MM.1S (cell line): ENCODE measurements at regions not wholly inside any gene's neighbourhood (a gene's known extent, or its start where the extent isn't known, plus 50 kb on each side); places are given as distances from the start of the nearest gene placed in this dataset.

Experiments used
- DNase-seq: peaks from one replicate; pipeline ENCODE4 v3.0.0-alpha.2; 2015
- H2AFZ ChIP-seq: fragments of 300-600 bp; sonication (generic); 2 replicates; pipeline ENCODE4 v1.6.0; 2016; ENCODE audit warnings: antibody characterized with exemption, low read length
- H3F3A ChIP-seq: fragments of 300-600 bp; sonication (generic); 2 replicates; pipeline ENCODE4 v1.6.1; 2016; ENCODE audit warnings: mild to moderate bottlenecking, antibody characterized with exemption, low read length, moderate library complexity, mixed read lengths; ENCODE audit not compliant: insufficient read depth
- H3K27ac ChIP-seq: fragments of 300-600 bp; sonication (generic); 2 replicates; pipeline ENCODE4 v1.5.1; 2016; ENCODE audit warnings: mild to moderate bottlenecking, low read length
- H3K27me3 ChIP-seq: fragments of 300-600 bp; sonication (generic); replicated peaks from 2 replicates; pipeline ENCODE4 v1.6.0; 2016; ENCODE audit warnings: low read length; ENCODE audit not compliant: insufficient read depth
- H3K36me3 ChIP-seq: fragments of 300-600 bp; sonication (generic); replicated peaks from 2 replicates; pipeline ENCODE4 v1.6.1; 2016; ENCODE audit warnings: mild to moderate bottlenecking, low read length, mixed read lengths; ENCODE audit not compliant: insufficient read depth
- H3K4me1 ChIP-seq: fragments of 300-600 bp; sonication (generic); 2 replicates; pipeline ENCODE4 v1.6.1; 2016; ENCODE audit warnings: low read length, mixed read lengths
- H3K4me2 ChIP-seq: fragments of 300-600 bp; sonication (generic); 2 replicates; pipeline ENCODE4 v1.6.0; 2016; ENCODE audit warnings: low read depth, low read length
- H3K4me3 ChIP-seq: fragments of 300-600 bp; sonication (generic); 2 replicates; pipeline ENCODE4 v1.5.1; 2016; ENCODE audit warnings: low read length, mixed read lengths
- H3K79me2 ChIP-seq: fragments of 300-600 bp; sonication (generic); 2 replicates; pipeline ENCODE4 v1.6.1; 2016; ENCODE audit warnings: mixed run types, low read length, mixed read lengths
- H3K9ac ChIP-seq: fragments of 300-600 bp; sonication (generic); 2 replicates; pipeline ENCODE4 v1.6.1; 2016; ENCODE audit warnings: low read length, mixed read lengths
- H3K9me2 ChIP-seq: fragments of 300-600 bp; sonication (generic); replicated peaks from 2 replicates; pipeline ENCODE4 v1.6.1; 2016; ENCODE audit warnings: mild to moderate bottlenecking, low read length, mixed read lengths; ENCODE audit not compliant: insufficient read depth
- H3K9me3 ChIP-seq: fragments of 300-600 bp; sonication (generic); replicated peaks from 2 replicates; pipeline ENCODE4 v1.6.1; 2016; ENCODE audit warnings: mild to moderate bottlenecking, low read length, mixed read lengths; ENCODE audit not compliant: insufficient read depth
- H4K20me1 ChIP-seq: fragments of 300-600 bp; sonication (generic); 2 replicates; pipeline ENCODE4 v1.6.1; 2016; ENCODE audit warnings: mild to moderate bottlenecking, low read length, moderate library complexity, mixed read lengths; ENCODE audit not compliant: insufficient read depth
- EZH2 ChIP-seq: fragments of 300-600 bp; sonication (generic); optimal IDR thresholded peaks from 2 replicates; pipeline ENCODE3; 2017; ENCODE audit warnings: low read depth, mild to moderate bottlenecking, antibody characterized with exemption, low read length, mixed read lengths
- EZH2phosphoT487 ChIP-seq: fragments of 300-600 bp; sonication (generic); IDR thresholded peaks from 2 replicates; pipeline ENCODE4 v1.6.1; 2018; ENCODE audit warnings: antibody characterized with exemption, low read length
- TF ChIP-seq, protein P1 (sequence below): fragments of 300-600 bp; sonication (generic); IDR thresholded peaks from 2 replicates; pipeline ENCODE4 v1.5.1; 2016; ENCODE audit warnings: antibody characterized with exemption, low read length, mixed read lengths

DNA sequence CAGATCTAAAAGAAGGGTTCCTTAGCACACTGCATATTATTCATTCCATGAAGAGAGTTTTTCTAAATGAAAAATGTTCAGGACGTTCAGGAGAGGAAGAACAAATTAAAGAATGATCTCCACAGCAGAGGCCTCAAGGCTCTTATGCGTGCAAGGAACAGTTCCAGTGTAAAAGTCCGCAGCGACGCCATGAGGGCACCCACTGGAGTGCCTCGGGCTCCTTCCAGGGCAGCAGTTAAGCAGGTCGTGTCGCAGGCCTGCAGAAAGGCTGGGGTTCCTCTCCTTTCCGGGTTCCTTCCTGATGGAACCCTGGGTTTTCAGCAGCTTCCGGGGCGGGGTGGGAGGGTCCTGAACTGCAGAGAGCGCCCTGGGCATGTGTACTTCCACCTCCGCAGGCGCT lies 87.1 kb upstream of the SELENOP start:
- no peaks in the 10 kb centered on the region for H3K9me2 ChIP-seq
- no peaks in the 10 kb centered on the region for H3K27me3 ChIP-seq
- H3K9ac ChIP-seq, result no peak overlapping the region
- no peak overlapping the region for H3K4me3 ChIP-seq
- H3K27ac ChIP-seq, result no peak overlapping the region
- no peak overlapping the region for H3K4me2 ChIP-seq
- H3F3A ChIP-seq, result no peaks in the 10 kb centered on the region
- no peaks in the 10 kb centered on the region for H3K9me3 ChIP-seq
- H4K20me1 ChIP-seq, result no peaks in the 10 kb centered on the region
- no peaks in the 10 kb centered on the region for H3K4me1 ChIP-seq
- H3K79me2 ChIP-seq, result no peaks in the 10 kb centered on the region
- no peak overlapping the region for H2AFZ ChIP-seq
- TF ChIP-seq, protein P1, sequence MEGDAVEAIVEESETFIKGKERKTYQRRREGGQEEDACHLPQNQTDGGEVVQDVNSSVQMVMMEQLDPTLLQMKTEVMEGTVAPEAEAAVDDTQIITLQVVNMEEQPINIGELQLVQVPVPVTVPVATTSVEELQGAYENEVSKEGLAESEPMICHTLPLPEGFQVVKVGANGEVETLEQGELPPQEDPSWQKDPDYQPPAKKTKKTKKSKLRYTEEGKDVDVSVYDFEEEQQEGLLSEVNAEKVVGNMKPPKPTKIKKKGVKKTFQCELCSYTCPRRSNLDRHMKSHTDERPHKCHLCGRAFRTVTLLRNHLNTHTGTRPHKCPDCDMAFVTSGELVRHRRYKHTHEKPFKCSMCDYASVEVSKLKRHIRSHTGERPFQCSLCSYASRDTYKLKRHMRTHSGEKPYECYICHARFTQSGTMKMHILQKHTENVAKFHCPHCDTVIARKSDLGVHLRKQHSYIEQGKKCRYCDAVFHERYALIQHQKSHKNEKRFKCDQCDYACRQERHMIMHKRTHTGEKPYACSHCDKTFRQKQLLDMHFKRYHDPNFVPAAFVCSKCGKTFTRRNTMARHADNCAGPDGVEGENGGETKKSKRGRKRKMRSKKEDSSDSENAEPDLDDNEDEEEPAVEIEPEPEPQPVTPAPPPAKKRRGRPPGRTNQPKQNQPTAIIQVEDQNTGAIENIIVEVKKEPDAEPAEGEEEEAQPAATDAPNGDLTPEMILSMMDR, result no peak
- no peak for TF ChIP-seq EZH2phosphoT487
- TF ChIP-seq EZH2, result no peak
- no peaks in the 10 kb centered on the region for H3K36me3 ChIP-seq
- DNase-seq, result no peak

GRCh38 chr5:42896523-42896922 lies 84.8 kb upstream of the SELENOP start:
- no peak overlapping the region for H3K9ac ChIP-seq
- H3K79me2 ChIP-seq, result no peaks in the 10 kb centered on the region
- no peaks in the 10 kb centered on the region for H3F3A ChIP-seq
- no peaks in the 10 kb centered on the region for H4K20me1 ChIP-seq
- H3K4me3 ChIP-seq, result no peak overlapping the region
- H3K27ac ChIP-seq, result no peak overlapping the region
- H3K4me2 ChIP-seq, result no peak overlapping the region
- TF ChIP-seq, protein P1, result no peak
- TF ChIP-seq EZH2 (no peak), EZH2phosphoT487 (no peak)
- H2AFZ ChIP-seq, result no peak overlapping the region
- no peak for DNase-seq
- H3K4me1 ChIP-seq, result no peaks in the 10 kb centered on the region
- no peaks in the 10 kb centered on the region for H3K9me2 ChIP-seq
- no peaks in the 10 kb centered on the region for H3K9me3 ChIP-seq
- no peaks in the 10 kb centered on the region for H3K36me3 ChIP-seq
- H3K27me3 ChIP-seq, result no peaks in the 10 kb centered on the region

- DNase-seq, result no peak
- Histone ChIP-seq H3K4me2 (no peak overlapping the region), H2AFZ (no peak overlapping the region), H3K9me3 (no peaks in the 10 kb centered on the region), H3F3A (no peaks in the 10 kb centered on the region), H3K4me1 (no peaks in the 10 kb centered on the region), H3K9ac (no peak overlapping the region), H4K20me1 (no peaks in the 10 kb centered on the region), H3K27me3 (no peaks in the 10 kb centered on the region), H3K9me2 (no peaks in the 10 kb centered on the region), H3K4me3 (no peak overlapping the region), H3K36me3 (no peaks in the 10 kb centered on the region), H3K79me2 (no peaks in the 10 kb centered on the region), H3K27ac (no peak overlapping the region)
- TF ChIP-seq, protein P1, result no peak
- no peak for TF ChIP-seq EZH2
- no peak for TF ChIP-seq EZH2phosphoT487
These were observed 82.4 kb upstream of the SELENOP start for GRCh38 chr5:42894057-42894456.
